ENCODE measurements at regions not wholly inside any gene's neighbourhood (a gene's known extent, or its start where the extent isn't known, plus 50 kb on each side); places are given as distances from the start of the nearest gene placed in this dataset.

GRCh38 chr1:200473698-200474371 lies 64.0 kb upstream of the ZNF281 start:
- TF ChIP-seq EZH2 (IDR thresholded peaks at IDR 0.05; ENCODE audit: low read depth): no peak
- no peak for TF ChIP-seq CTCF (conservative IDR thresholded peaks at IDR 0.05)
- Histone ChIP-seq H3K27ac (no peak overlapping the region), H3K79me2 (ENCODE audit: low read depth) (no peaks in the 10 kb centered on the region), H3K9me3 (ENCODE audit: insufficient read depth, low read depth) (no peaks in the 10 kb centered on the region), H3K27me3 (ENCODE audit: insufficient read depth, low read depth) (no peaks in the 10 kb centered on the region), H2AFZ (no peak overlapping the region), H3K4me1 (replicated peaks; ENCODE audit: insufficient read depth) (peaks cover 26% of the 10 kb centered on the region), H3K36me3 (ENCODE audit: low read depth) (no peaks in the 10 kb centered on the region), H3K4me2 (no peak overlapping the region), H3F3A (ENCODE audit: insufficient read depth, low read depth) (peaks cover 21% of the 10 kb centered on the region), H4K20me1 (ENCODE audit: insufficient read depth) (no peaks in the 10 kb centered on the region), H3K9me2 (ENCODE audit: insufficient read depth) (no peaks in the 10 kb centered on the region), H3K4me3 (no peak overlapping the region)
- no peak for DNase-seq
- no TSS peak for BruUV-seq (replicated peaks)
- ChIA-PET CTCF (no interaction called here), POLR2A (ENCODE audit: unreplicated experiment) (no interaction called here)
- intact Hi-C loops (cut with micrococcal nuclease; ENCODE audit: unreplicated experiment): no loop called here

DNA sequence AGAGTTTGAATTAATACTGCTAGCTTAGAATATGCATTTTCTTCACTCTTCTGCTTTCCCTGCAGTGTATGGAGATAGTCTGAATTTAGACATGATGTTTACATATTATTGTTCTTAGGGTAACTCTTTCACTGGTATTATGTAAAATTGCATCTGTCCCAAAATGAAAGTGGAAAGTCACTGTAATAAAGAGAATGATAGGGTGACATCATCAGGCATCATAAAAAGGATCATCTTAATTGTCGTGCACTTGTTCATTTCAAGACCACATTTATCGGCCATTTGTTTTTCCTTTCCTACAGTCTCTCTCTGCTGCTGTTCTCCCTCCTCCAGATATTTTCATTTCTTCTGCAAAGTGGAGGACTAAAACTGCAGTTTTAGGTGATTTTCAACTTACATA lies 61.9 kb upstream of the ZNF281 start:
- no peak for TF ChIP-seq CTCF (conservative IDR thresholded peaks at IDR 0.05)
- no peak for TF ChIP-seq EZH2 (IDR thresholded peaks at IDR 0.05; ENCODE audit: low read depth)
- Histone ChIP-seq H3K79me2 (ENCODE audit: low read depth) (no peaks in the 10 kb centered on the region), H4K20me1 (ENCODE audit: insufficient read depth) (no peaks in the 10 kb centered on the region), H3K4me2 (no peak overlapping the region), H3K36me3 (ENCODE audit: low read depth) (no peaks in the 10 kb centered on the region), H3K9me2 (ENCODE audit: insufficient read depth) (no peaks in the 10 kb centered on the region), H2AFZ (no peak overlapping the region), H3F3A (ENCODE audit: insufficient read depth, low read depth) (peaks cover 1% of the 10 kb centered on the region), H3K9me3 (ENCODE audit: insufficient read depth, low read depth) (no peaks in the 10 kb centered on the region), H3K27ac (no peak overlapping the region), H3K4me3 (no peak overlapping the region), H3K4me1 (replicated peaks; ENCODE audit: insufficient read depth) (peaks cover 15% of the 10 kb centered on the region), H3K27me3 (ENCODE audit: insufficient read depth, low read depth) (no peaks in the 10 kb centered on the region)
- DNase-seq: no peak
- ChIA-PET POLR2A (ENCODE audit: unreplicated experiment) (interaction anchor here (0.6 kb wide), 1 partner anchor 80 kb away, joined by 6 read pairs; no protein-coding TSS in a partner anchor), CTCF (no interaction called here)
- intact Hi-C loops (cut with micrococcal nuclease; ENCODE audit: unreplicated experiment): no loop called here
- no TSS peak for BruUV-seq (replicated peaks)

DNA sequence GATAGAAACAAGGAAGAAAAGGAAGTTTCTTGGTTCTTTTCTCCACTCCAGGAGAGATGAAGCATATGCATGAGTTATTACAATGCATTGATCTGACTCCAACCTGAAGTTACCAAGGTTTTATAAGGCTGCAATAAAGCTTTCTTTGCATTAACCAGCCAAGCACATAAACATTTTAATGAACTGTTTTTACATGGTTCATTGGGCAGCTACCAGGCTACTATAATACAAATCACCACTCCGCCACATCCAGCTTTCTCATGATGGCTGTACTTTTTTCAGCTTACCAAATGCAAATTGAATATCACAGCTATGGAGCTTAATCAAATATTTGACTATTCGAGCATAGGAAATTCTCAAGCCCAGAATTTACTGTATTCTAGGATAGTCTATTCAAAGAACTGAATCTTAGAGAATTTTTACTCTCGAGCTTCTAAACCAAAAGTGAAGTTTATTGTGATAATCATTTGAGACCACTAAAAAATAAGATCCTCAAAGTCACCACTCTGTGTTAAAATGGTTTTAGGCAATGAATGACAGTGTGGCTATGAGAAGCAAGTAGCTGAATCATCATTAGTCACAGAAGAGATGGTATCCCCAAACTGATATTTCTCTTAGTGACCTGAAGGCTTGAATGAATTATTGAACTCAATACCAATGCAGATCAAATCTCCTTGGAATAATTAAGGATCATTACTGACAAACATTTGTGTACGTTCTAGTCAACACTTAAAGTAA lies 58.6 kb upstream of the ZNF281 start:
- DNase-seq: peak in 1 of 2 experiments; percentile 43
- ChIA-PET CTCF (no interaction called here), POLR2A (ENCODE audit: unreplicated experiment) (no interaction called here)
- Histone ChIP-seq H3K27ac (no peak overlapping the region), H3K27me3 (ENCODE audit: insufficient read depth, low read depth) (no peaks in the 10 kb centered on the region), H3K9me3 (ENCODE audit: insufficient read depth, low read depth) (no peaks in the 10 kb centered on the region), H3K4me1 (replicated peaks; ENCODE audit: insufficient read depth) (peaks cover 11% of the 10 kb centered on the region), H3K9me2 (ENCODE audit: insufficient read depth) (no peaks in the 10 kb centered on the region), H4K20me1 (ENCODE audit: insufficient read depth) (no peaks in the 10 kb centered on the region), H3K36me3 (ENCODE audit: low read depth) (no peaks in the 10 kb centered on the region), H3K4me2 (0 out of 2 replicates have a peak overlapping the region, but pooled peaks have one; percentile 2), H3K79me2 (ENCODE audit: low read depth) (no peaks in the 10 kb centered on the region), H2AFZ (no peak overlapping the region), H3K4me3 (no peak overlapping the region), H3F3A (ENCODE audit: insufficient read depth, low read depth) (no peaks in the 10 kb centered on the region)
- no TSS peak for BruUV-seq (replicated peaks)
- intact Hi-C loops (cut with micrococcal nuclease; ENCODE audit: unreplicated experiment): no loop called here
- TF ChIP-seq CTCF (conservative IDR thresholded peaks at IDR 0.05) (no peak), EZH2 (IDR thresholded peaks at IDR 0.05; ENCODE audit: low read depth) (no peak)
